Glutamatergic neuron (in vitro differentiated cells): ENCODE measurements at regions not wholly inside any gene's neighbourhood (a gene's known extent, or its start where the extent isn't known, plus 50 kb on each side); places are given as distances from the start of the nearest gene placed in this dataset.

Experiments
- DNase-seq: peaks from one replicate; pipeline ENCODE4 v3.0.0; 2022
- H3K27ac Mint-ChIP-seq: one replicate; pipeline ENCODE4 v1.8.0; 2020; ENCODE audit warnings: mild to moderate bottlenecking, mixed read lengths, inconsistent platforms; ENCODE audit not compliant: unreplicated experiment
- H3K27me3 Mint-ChIP-seq: one replicate; pipeline ENCODE4 v1.8.0; 2020; ENCODE audit warnings: mild to moderate bottlenecking, moderate library complexity, mixed read lengths, inconsistent platforms; ENCODE audit not compliant: unreplicated experiment
- H3K36me3 Mint-ChIP-seq: one replicate; pipeline ENCODE4 v1.8.0; 2020; ENCODE audit warnings: mild to moderate bottlenecking, mixed read lengths, inconsistent platforms; ENCODE audit not compliant: unreplicated experiment
- H3K4me1 Mint-ChIP-seq: one replicate; pipeline ENCODE4 v1.8.0; 2020; ENCODE audit warnings: mild to moderate bottlenecking, low read depth, mixed read lengths, inconsistent platforms; ENCODE audit not compliant: unreplicated experiment
- H3K4me3 Mint-ChIP-seq: one replicate; pipeline ENCODE4 v1.8.0; 2020; ENCODE audit warnings: mild to moderate bottlenecking, mixed read lengths, inconsistent platforms; ENCODE audit not compliant: unreplicated experiment
- H3K9me3 Mint-ChIP-seq: one replicate; pipeline ENCODE4 v1.8.0; 2020; ENCODE audit warnings: mild to moderate bottlenecking, moderate library complexity, mixed read lengths, inconsistent platforms; ENCODE audit not compliant: unreplicated experiment
- TF ChIP-seq, protein P1 (sequence below): fragments of 200-600 bp; sonication (generic); IDR thresholded peaks from one replicate; pipeline ENCODE4 v1.5.0; 2021; ENCODE audit not compliant: partially characterized antibody, unreplicated experiment

DNA sequence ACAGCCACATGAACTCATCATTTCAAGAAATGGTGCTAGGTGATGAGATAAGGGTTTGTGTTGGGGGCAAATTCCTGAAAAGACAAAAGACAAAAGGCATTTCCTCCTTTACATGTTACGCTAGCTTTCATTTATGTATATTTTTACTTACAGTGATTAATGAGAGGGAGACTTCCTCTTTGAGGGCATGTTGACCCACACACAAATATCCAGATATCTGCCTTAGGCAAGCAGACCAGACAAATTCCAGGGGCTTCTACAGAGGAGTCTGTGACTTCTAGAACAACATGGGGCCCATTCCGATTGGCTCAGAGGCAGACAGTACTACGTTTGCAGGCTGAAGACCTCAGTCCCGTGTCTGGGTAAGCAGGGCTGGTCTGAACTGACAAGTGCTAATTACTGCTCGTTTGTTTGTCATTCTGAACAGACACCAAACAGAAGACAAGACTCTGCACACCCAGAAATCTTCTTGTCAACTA, 74.8 kb upstream of the ST6GAL2 start:
- H3K27ac Mint-ChIP-seq = no peak overlapping the region
- TF ChIP-seq, protein P1, sequence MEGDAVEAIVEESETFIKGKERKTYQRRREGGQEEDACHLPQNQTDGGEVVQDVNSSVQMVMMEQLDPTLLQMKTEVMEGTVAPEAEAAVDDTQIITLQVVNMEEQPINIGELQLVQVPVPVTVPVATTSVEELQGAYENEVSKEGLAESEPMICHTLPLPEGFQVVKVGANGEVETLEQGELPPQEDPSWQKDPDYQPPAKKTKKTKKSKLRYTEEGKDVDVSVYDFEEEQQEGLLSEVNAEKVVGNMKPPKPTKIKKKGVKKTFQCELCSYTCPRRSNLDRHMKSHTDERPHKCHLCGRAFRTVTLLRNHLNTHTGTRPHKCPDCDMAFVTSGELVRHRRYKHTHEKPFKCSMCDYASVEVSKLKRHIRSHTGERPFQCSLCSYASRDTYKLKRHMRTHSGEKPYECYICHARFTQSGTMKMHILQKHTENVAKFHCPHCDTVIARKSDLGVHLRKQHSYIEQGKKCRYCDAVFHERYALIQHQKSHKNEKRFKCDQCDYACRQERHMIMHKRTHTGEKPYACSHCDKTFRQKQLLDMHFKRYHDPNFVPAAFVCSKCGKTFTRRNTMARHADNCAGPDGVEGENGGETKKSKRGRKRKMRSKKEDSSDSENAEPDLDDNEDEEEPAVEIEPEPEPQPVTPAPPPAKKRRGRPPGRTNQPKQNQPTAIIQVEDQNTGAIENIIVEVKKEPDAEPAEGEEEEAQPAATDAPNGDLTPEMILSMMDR = no peak
- H3K4me1 Mint-ChIP-seq = peaks cover 7% of the 10 kb centered on the region
- H3K36me3 Mint-ChIP-seq = no peaks in the 10 kb centered on the region
- no peak overlapping the region for H3K4me3 Mint-ChIP-seq
- DNase-seq = no peak
- H3K27me3 Mint-ChIP-seq = peaks cover 2% of the 10 kb centered on the region
- H3K9me3 Mint-ChIP-seq = no peaks in the 10 kb centered on the region

DNA sequence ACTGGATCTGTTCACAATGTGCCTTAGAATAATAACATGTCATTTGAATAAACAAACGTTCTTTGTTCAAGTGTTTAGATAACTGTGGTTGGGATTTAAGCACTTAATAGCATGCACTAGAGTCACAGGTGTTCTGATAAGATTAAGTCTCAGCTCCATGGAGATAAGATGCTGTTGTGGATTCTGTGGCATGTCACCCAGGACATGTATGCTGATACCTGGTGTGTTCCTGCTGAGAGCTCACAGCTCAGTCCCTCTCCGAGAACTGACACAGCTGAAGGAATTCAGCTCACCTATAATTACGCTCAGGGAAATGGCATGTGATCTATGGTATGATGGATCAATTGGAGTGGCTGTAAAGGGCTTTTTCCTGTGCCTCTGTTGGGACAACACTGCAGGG, 75.4 kb upstream of the ST6GAL2 start:
- Mint-ChIP-seq H3K27ac (no peak overlapping the region), H3K36me3 (no peaks in the 10 kb centered on the region)
- TF ChIP-seq, protein P1 = no peak

DNA sequence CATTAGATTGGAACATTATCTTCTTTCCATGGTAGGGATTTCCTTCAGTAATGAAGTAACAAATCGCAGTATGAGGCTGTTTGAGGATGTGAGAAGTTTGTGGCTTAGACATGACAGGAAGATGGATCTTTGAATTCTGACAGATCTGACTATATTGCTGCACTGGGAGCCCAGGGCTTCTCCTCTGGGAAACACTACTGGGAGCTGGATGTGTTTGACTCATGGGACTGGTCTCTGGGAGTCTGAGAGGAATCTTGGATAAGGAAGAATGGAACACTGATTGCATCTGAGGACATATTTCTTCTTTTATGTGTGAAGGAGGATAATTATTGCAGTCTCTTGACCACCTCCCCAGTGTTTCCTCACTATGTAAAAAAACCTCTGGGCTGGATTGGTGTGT, 77.2 kb upstream of the ST6GAL2 start:
- TF ChIP-seq, protein P1 = no peak
- Mint-ChIP-seq H3K36me3 (no peaks in the 10 kb centered on the region), H3K27ac (no peak overlapping the region), H3K4me3 (no peak overlapping the region), H3K9me3 (no peaks in the 10 kb centered on the region), H3K4me1 (peaks cover 4% of the 10 kb centered on the region), H3K27me3 (peaks cover 2% of the 10 kb centered on the region)
- no peak for DNase-seq

More for the DNA sequence above, 75.4 kb upstream of the ST6GAL2 start:
- Mint-ChIP-seq H3K27me3 (peaks cover 2% of the 10 kb centered on the region), H3K4me1 (peaks cover 7% of the 10 kb centered on the region), H3K9me3 (no peaks in the 10 kb centered on the region), H3K4me3 (no peak overlapping the region)
- DNase-seq = no peak

DNA sequence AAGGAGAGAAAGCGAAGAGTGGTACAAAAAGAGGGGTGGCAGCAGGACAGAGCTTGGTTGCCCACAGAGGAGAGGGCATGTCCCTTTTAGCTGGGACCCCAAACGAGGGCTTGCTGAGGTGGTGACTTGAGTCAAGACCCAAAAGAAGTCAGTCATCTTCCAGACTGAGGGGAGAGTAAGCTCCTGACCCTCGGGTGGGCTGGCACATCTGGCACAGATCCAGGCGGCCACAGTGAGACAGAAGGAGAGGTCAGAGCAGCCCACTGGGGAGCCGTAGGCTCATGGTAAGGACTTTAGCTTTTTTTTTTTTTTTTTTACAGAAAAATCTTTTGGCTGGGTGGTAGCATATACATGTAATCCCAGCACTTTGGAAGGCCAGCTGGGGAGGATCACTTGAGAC, 77.9 kb upstream of the ST6GAL2 start:
- TF ChIP-seq, protein P1 = no peak
- H3K36me3 Mint-ChIP-seq = no peaks in the 10 kb centered on the region
- H3K9me3 Mint-ChIP-seq = no peaks in the 10 kb centered on the region
- H3K4me1 Mint-ChIP-seq = peaks cover 4% of the 10 kb centered on the region
- no peak overlapping the region for H3K4me3 Mint-ChIP-seq
- no peak for DNase-seq
- no peak overlapping the region for H3K27ac Mint-ChIP-seq
- peaks cover 2% of the 10 kb centered on the region for H3K27me3 Mint-ChIP-seq

DNA sequence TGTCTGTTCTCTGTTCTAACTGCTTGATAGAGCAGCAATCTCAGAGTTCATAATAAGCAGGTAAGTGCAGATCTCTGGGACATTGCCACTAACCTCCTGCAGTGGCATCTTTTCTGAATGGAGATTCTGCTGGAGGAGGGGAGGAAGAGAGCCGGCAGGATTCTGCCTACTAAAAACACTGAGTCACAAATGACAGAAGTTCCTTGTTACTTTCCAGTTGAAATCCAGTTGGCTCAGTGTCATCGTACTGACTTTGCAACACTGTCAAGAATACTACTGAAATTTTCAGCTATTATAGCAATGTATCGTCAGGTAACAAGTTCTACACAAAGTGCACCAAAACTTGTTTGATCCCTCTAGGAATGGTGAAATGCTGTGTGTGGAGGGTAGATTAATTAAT, 79.6 kb upstream of the ST6GAL2 start:
- peaks cover 2% of the 10 kb centered on the region for H3K27me3 Mint-ChIP-seq
- no peak overlapping the region for H3K4me3 Mint-ChIP-seq
- DNase-seq = no peak
- no peaks in the 10 kb centered on the region for H3K36me3 Mint-ChIP-seq
- peaks cover 4% of the 10 kb centered on the region for H3K4me1 Mint-ChIP-seq
- H3K9me3 Mint-ChIP-seq = no peaks in the 10 kb centered on the region
- no peak overlapping the region for H3K27ac Mint-ChIP-seq
- TF ChIP-seq, protein P1 = no peak
